OCI-LY1 (cell line): ENCODE measurements at regions not wholly inside any gene's neighbourhood (a gene's known extent, or its start where the extent isn't known, plus 50 kb on each side); places are given as distances from the start of the nearest gene placed in this dataset.

Experiments
- CTCF ChIP-seq: fragments of 200-600 bp; sonication (generic), shearing (Covaris generic); IDR thresholded peaks from 2 replicates; pipeline ENCODE4 v1.5.1; 2017; ENCODE audit warnings: mild to moderate bottlenecking, antibody characterized with exemption, low read length, moderate library complexity, mixed read lengths
- EZH2 ChIP-seq: fragments of 200-600 bp; sonication (generic), shearing (Covaris generic); IDR thresholded peaks from 2 replicates; pipeline ENCODE4 v1.8.0; 2017; ENCODE audit warnings: borderline replicate concordance, mixed run types, mild to moderate bottlenecking, antibody characterized with exemption, low read length, moderate library complexity, mixed read lengths

- TF ChIP-seq CTCF (no peak), EZH2 (no peak)
These were observed 124.8 kb upstream of the CTNNA2 start for GRCh38 chr2:79388024-79388423.
